HCT116 (cell line): ENCODE measurements at regions not wholly inside any gene's neighbourhood (a gene's known extent, or its start where the extent isn't known, plus 50 kb on each side); places are given as distances from the start of the nearest gene placed in this dataset.

Experiments
- ATAC-seq: fragments of 200-7000 bp; cut with Tn5 transposase; 2 replicates; pipeline ENCODE4 v1.9.1; 2020; ENCODE audit warnings: mild to moderate bottlenecking, moderate library complexity
- BruUV-seq: library from RNA; stranded (reverse); fragments of 400-500 nt; replicated peaks from 2 replicates; lab custom pipeline; 2021; lab: Mats Ljungman, UMichigan
- CTCF ChIA-PET: fragments of 300-600 bp; sonication (Branson Sonifier 250); formaldehyde crosslinking; loops from one replicate; lab custom pipeline; 2021; ENCODE audit warnings: antibody characterized with exemption; lab: Charles Lee
- POLR2A ChIA-PET: fragments of 300-600, 350-600 bp; sonication (Branson Sonifier 250); formaldehyde crosslinking; loops from one replicate; lab custom pipeline; 2021; ENCODE audit warnings: antibody characterized with exemption; lab: Charles Lee
- RAD21 ChIA-PET, 2 experiments: fragments of 300-600 bp; sonication (Branson Sonifier 250); formaldehyde crosslinking; loops; one replicate each; lab custom pipeline; 2023; ENCODE audit warnings: low total read pairs in 2 of 2; ENCODE audit not compliant: uncharacterized antibody in 2 of 2, unreplicated experiment in 2 of 2, low non-redundant PET in 1 of 2; lab: Charles Lee
- DNase-seq: peaks from one replicate; pipeline ENCODE4 v3.0.0-alpha.2; 2010; ENCODE audit warnings: low read depth, low spot score
- H2AFZ ChIP-seq: fragments of 200-600 bp; shearing (Covaris generic), sonication (generic); 2 replicates; pipeline ENCODE4 v1.6.1; 2017; ENCODE audit warnings: low read depth, mixed run types, mixed read lengths, antibody characterized with exemption, low read length; ENCODE audit not compliant: poor library complexity, severe bottlenecking
- H3K27ac ChIP-seq: 2 replicates; pipeline ENCODE4 v1.5.1; 2012; ENCODE audit warnings: low read depth, low read length
- H3K27me3 ChIP-seq: fragments of 200-600 bp; sonication (generic); 2 replicates; pipeline ENCODE4 v1.6.1; 2016; ENCODE audit warnings: mixed run types, low read length, mixed read lengths; ENCODE audit not compliant: insufficient read depth
- H3K36me3 ChIP-seq, 2 experiments: fragments of 200-500 bp in 1 of 2; fragments of 200-600 bp in 1 of 2; sonication (Bioruptor generic) in 1 of 2; sonication (generic) in 1 of 2; 2 replicates each; pipeline versions ENCODE4 v1.5.1 to v1.6.1; 2014 to 2016; ENCODE audit warnings: low read length in 2 of 2, inconsistent platforms in 1 of 2, mixed read lengths in 1 of 2, mixed run types in 1 of 2; ENCODE audit not compliant: insufficient read depth in 2 of 2, control insufficient read depth in 1 of 2
- H3K4me1 ChIP-seq, 2 experiments: fragments of 200-600 bp in 1 of 2; sonication (generic) in 1 of 2; 2 replicates each; pipeline versions ENCODE4 v1.5.1 to v1.6.1; 2012 to 2017; ENCODE audit warnings: low read length in 2 of 2, inconsistent platforms in 1 of 2, mild to moderate bottlenecking in 1 of 2, mixed read lengths in 1 of 2, mixed run types in 1 of 2, moderate library complexity in 1 of 2; ENCODE audit not compliant: insufficient read depth in 2 of 2, control insufficient read depth in 1 of 2
- H3K4me2 ChIP-seq: fragments of 200-600 bp; sonication (generic); 2 replicates; pipeline ENCODE4 v1.6.1; 2017; ENCODE audit warnings: mixed run types, low read length, mixed read lengths
- H3K4me3 ChIP-seq, 2 experiments: fragments of 200-600 bp in 1 of 2; sonication (generic) in 1 of 2; replicated peaks in 1 of 2; 2 replicates each; pipeline ENCODE4 v1.5.1; 2011 to 2016; ENCODE audit warnings: low read length in 2 of 2, control low read depth in 1 of 2, low read depth in 1 of 2, mild to moderate bottlenecking in 1 of 2, mixed read lengths in 1 of 2, mixed run types in 1 of 2
- H3K79me2 ChIP-seq: fragments of 200-600 bp; sonication (generic); 2 replicates; pipeline ENCODE4 v1.6.1; 2017; ENCODE audit warnings: mild to moderate bottlenecking, mixed run types, low read length, moderate library complexity, mixed read lengths; ENCODE audit not compliant: insufficient read depth
- H3K9ac ChIP-seq: fragments of 200-600 bp; sonication (generic); 2 replicates; pipeline ENCODE4 v1.6.1; 2016; ENCODE audit warnings: low read length, mixed read lengths
- H3K9me2 ChIP-seq: fragments of 200-600 bp; sonication (generic), shearing (Covaris generic); 2 replicates; pipeline ENCODE4 v1.6.1; 2017; ENCODE audit warnings: mixed run types, mild to moderate bottlenecking, moderate library complexity; ENCODE audit not compliant: insufficient read depth
- H3K9me3 ChIP-seq, 2 experiments: fragments of 200-500 bp in 1 of 2; fragments of 200-600 bp in 1 of 2; sonication (Bioruptor generic) in 1 of 2; sonication (generic) in 1 of 2; 2 replicates each; pipeline ENCODE4 v1.6.1; 2014 to 2017; ENCODE audit warnings: low read length in 2 of 2, mixed read lengths in 2 of 2, inconsistent platforms in 1 of 2, low read depth in 1 of 2, mild to moderate bottlenecking in 1 of 2, mixed run types in 1 of 2, moderate library complexity in 1 of 2; ENCODE audit not compliant: control insufficient read depth in 1 of 2, insufficient read depth in 1 of 2
- H4K20me1 ChIP-seq: fragments of 200-600 bp; sonication (generic), shearing (Covaris generic); 2 replicates; pipeline ENCODE4 v1.6.1; 2017; ENCODE audit warnings: mixed run types, mild to moderate bottlenecking, moderate library complexity; ENCODE audit not compliant: insufficient read depth
- CTCF ChIP-seq, 3 experiments: fragments of 200-600 bp in 1 of 3; sonication (generic) in 1 of 3; IDR thresholded peaks in 2 of 3; conservative IDR thresholded peaks in 1 of 3; 2 replicates each; pipeline ENCODE4 v1.5.1; 2012 to 2017; ENCODE audit warnings: low read depth in 2 of 3, low read length in 2 of 3, antibody characterized with exemption in 1 of 3, borderline replicate concordance in 1 of 3, control low read depth in 1 of 3, mild to moderate bottlenecking in 1 of 3, mixed read lengths in 1 of 3, mixed run types in 1 of 3, moderate library complexity in 1 of 3; ENCODE audit not compliant: insufficient read depth in 1 of 3
- RAD21 ChIP-seq: IDR thresholded peaks from 2 replicates; pipeline ENCODE4 v1.6.1; 2012; ENCODE audit warnings: low read depth, mild to moderate bottlenecking
- SP1 ChIP-seq: IDR thresholded peaks from 2 replicates; pipeline ENCODE4 v1.6.1; 2012; ENCODE audit warnings: low read depth
- intact Hi-C: fragments of 100-400 bp; cut with micrococcal nuclease; formaldehyde crosslinking; loops from 2 replicates; pipeline ENCODE4 v1.10.0; 2022

GRCh38 chr2:209331291-209331844, 92.5 kb upstream of the MAP2 start:
- BruUV-seq = no TSS peak
- H3K27me3 ChIP-seq = no peaks in the 10 kb centered on the region
- peaks cover 0 to 4% of the 10 kb centered on the region in 2 experiments; a peak in 2 of 4 replicates for H3K4me1 ChIP-seq
- CTCF ChIA-PET = interaction anchor here (0.7 to 2.5 kb wide), 18 partner anchors 9 to 1229 kb away, joined by 3 to 13 read pairs (median 4); partner anchors contain the start of genes MAP2 and PIKFYVE
- H3K4me3 ChIP-seq = no peak overlapping the region
- peak; percentile 47 to 59 (median 56); a peak in 5 of 6 replicates for TF ChIP-seq CTCF (IDR thresholded peaks at IDR 0.05 in 2 of 3, conservative IDR thresholded peaks at IDR 0.05 in 1 of 3; ENCODE audit: borderline replicate concordance in 1 of 3, insufficient read depth in 1 of 3, low read depth in 2 of 3, low read length in 2 of 3)
- TF ChIP-seq SP1 = no peak
- TF ChIP-seq RAD21 = peak; percentile 83
- intact Hi-C loops = loop anchor here (1.0 to 5.0 kb wide), 4 partner anchors 631 to 1074 kb away; partner anchors contain the start of gene IDH1
- no peak overlapping the region for H3K4me2 ChIP-seq
- RAD21 ChIA-PET = interaction anchor here in 1 of 2 experiments (1.3 kb wide), 1 partner anchor 936 kb away, joined by 7 read pairs; no protein-coding TSS in a partner anchor
- no peaks in the 10 kb centered on the region for H3K79me2 ChIP-seq
- DNase-seq (peak; percentile 62), ATAC-seq (peak; percentile 71)
- peak overlapping the region; percentile 49 for H2AFZ ChIP-seq
- no peak overlapping the region for H3K9ac ChIP-seq
- no peaks in the 10 kb centered on the region for H4K20me1 ChIP-seq
- no peaks in the 10 kb centered on the region for H3K9me3 ChIP-seq
- no peak overlapping the region for H3K27ac ChIP-seq
- POLR2A ChIA-PET = no interaction called here
- no peaks in the 10 kb centered on the region for H3K9me2 ChIP-seq
- no peaks in the 10 kb centered on the region for H3K36me3 ChIP-seq
